ENCODE measurements at regions not wholly inside any gene's neighbourhood (a gene's known extent, or its start where the extent isn't known, plus 50 kb on each side); places are given as distances from the start of the nearest gene placed in this dataset.

DNA sequence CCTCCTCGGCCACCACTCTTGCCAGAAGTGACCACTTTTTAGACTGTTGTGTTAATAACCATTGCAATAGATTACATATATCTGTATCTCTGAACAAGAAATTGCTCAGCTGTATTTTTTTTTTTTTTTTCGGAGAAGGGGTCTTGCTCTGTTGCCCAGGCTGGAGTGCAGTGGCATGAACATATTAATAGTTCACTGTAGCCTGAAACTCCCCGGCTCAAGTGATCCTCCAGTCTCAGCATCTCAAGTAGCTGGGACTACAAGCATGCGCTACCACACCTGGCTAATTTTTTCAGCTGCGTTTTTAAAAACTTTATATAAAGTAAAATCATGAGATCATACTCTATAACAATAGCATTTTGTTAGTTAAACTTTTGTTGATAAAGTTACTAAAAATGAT lies 609.0 kb downstream of the ZNF385D start (continued):
- TF ChIP-seq NFATC4 (CRISPR knock-in tag; IDR thresholded peaks at IDR 0.05) (no peak), HMGA2 (CRISPR knock-in tag; IDR thresholded peaks at IDR 0.05) (no peak), ETV6 (CRISPR knock-in tag; IDR thresholded peaks at IDR 0.05) (no peak), JUN (CRISPR knock-in tag; IDR thresholded peaks at IDR 0.05) (no peak), ZNF232 (CRISPR knock-in tag; IDR thresholded peaks at IDR 0.05) (no peak), RELA (CRISPR knock-in tag; IDR thresholded peaks at IDR 0.05; ENCODE audit: borderline replicate concordance) (no peak), NR3C1 (CRISPR knock-in tag; conservative IDR thresholded peaks at IDR 0.05; ENCODE audit: low read depth) (no peak)
- TF ChIP-seq, protein P1, sequence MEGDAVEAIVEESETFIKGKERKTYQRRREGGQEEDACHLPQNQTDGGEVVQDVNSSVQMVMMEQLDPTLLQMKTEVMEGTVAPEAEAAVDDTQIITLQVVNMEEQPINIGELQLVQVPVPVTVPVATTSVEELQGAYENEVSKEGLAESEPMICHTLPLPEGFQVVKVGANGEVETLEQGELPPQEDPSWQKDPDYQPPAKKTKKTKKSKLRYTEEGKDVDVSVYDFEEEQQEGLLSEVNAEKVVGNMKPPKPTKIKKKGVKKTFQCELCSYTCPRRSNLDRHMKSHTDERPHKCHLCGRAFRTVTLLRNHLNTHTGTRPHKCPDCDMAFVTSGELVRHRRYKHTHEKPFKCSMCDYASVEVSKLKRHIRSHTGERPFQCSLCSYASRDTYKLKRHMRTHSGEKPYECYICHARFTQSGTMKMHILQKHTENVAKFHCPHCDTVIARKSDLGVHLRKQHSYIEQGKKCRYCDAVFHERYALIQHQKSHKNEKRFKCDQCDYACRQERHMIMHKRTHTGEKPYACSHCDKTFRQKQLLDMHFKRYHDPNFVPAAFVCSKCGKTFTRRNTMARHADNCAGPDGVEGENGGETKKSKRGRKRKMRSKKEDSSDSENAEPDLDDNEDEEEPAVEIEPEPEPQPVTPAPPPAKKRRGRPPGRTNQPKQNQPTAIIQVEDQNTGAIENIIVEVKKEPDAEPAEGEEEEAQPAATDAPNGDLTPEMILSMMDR (IDR thresholded peaks at IDR 0.05): no peak

DNA sequence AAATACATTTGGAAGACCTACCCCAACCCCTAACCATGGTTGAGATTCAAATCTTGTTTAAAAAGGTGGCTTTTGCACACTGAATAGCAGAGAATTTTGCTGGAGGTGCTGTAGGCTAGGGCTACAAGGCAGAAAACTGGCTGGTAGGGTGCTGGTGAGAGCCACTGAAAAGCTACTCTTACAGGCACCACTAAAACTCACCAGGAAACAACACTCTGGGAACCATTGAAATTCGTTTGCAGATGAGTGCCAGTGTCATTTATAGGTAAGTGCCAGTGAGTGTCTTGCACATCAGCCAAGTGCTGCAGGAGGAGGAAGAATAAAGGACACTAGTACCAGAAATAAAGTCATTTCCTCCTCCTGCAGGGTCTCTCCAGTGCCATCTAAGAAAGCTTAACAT lies 610.2 kb downstream of the ZNF385D start:
- DNase-seq (ENCODE audit: low spot score): no peak
- H3K27ac Mint-ChIP-seq: 0 out of 2 replicates have a peak overlapping the region, but pooled peaks have one; percentile 13
- no peaks in the 10 kb centered on the region for H3K27me3 Mint-ChIP-seq (ENCODE audit: low read depth)
- no peak for TF ChIP-seq ZBTB21 (CRISPR knock-in tag; IDR thresholded peaks at IDR 0.05; ENCODE audit: borderline replicate concordance)
- TF ChIP-seq, protein P2, sequence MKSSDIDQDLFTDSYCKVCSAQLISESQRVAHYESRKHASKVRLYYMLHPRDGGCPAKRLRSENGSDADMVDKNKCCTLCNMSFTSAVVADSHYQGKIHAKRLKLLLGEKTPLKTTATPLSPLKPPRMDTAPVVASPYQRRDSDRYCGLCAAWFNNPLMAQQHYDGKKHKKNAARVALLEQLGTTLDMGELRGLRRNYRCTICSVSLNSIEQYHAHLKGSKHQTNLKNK (CRISPR knock-in tag; IDR thresholded peaks at IDR 0.05): no peak
- TF ChIP-seq GABPB1 (CRISPR knock-in tag; IDR thresholded peaks at IDR 0.05): no peak
- TF ChIP-seq TEAD4 (CRISPR knock-in tag; IDR thresholded peaks at IDR 0.05): no peak
- TF ChIP-seq ETV6 (CRISPR knock-in tag; IDR thresholded peaks at IDR 0.05): no peak
- TF ChIP-seq, protein P3, sequence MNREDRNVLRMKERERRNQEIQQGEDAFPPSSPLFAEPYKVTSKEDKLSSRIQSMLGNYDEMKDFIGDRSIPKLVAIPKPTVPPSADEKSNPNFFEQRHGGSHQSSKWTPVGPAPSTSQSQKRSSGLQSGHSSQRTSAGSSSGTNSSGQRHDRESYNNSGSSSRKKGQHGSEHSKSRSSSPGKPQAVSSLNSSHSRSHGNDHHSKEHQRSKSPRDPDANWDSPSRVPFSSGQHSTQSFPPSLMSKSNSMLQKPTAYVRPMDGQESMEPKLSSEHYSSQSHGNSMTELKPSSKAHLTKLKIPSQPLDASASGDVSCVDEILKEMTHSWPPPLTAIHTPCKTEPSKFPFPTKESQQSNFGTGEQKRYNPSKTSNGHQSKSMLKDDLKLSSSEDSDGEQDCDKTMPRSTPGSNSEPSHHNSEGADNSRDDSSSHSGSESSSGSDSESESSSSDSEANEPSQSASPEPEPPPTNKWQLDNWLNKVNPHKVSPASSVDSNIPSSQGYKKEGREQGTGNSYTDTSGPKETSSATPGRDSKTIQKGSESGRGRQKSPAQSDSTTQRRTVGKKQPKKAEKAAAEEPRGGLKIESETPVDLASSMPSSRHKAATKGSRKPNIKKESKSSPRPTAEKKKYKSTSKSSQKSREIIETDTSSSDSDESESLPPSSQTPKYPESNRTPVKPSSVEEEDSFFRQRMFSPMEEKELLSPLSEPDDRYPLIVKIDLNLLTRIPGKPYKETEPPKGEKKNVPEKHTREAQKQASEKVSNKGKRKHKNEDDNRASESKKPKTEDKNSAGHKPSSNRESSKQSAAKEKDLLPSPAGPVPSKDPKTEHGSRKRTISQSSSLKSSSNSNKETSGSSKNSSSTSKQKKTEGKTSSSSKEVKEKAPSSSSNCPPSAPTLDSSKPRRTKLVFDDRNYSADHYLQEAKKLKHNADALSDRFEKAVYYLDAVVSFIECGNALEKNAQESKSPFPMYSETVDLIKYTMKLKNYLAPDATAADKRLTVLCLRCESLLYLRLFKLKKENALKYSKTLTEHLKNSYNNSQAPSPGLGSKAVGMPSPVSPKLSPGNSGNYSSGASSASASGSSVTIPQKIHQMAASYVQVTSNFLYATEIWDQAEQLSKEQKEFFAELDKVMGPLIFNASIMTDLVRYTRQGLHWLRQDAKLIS (CRISPR knock-in tag; IDR thresholded peaks at IDR 0.05; ENCODE audit: borderline replicate concordance): no peak
- TF ChIP-seq, protein P4, sequence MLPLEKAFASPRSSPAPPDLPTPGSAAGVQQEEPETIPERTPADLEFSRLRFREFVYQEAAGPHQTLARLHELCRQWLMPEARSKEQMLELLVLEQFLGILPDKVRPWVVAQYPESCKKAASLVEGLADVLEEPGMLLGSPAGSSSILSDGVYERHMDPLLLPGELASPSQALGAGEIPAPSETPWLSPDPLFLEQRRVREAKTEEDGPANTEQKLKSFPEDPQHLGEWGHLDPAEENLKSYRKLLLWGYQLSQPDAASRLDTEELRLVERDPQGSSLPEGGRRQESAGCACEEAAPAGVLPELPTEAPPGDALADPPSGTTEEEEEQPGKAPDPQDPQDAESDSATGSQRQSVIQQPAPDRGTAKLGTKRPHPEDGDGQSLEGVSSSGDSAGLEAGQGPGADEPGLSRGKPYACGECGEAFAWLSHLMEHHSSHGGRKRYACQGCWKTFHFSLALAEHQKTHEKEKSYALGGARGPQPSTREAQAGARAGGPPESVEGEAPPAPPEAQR (CRISPR knock-in tag; IDR thresholded peaks at IDR 0.05): no peak
- no peak for TF ChIP-seq EMX1 (CRISPR knock-in tag; IDR thresholded peaks at IDR 0.05)
- TF ChIP-seq, protein P5, sequence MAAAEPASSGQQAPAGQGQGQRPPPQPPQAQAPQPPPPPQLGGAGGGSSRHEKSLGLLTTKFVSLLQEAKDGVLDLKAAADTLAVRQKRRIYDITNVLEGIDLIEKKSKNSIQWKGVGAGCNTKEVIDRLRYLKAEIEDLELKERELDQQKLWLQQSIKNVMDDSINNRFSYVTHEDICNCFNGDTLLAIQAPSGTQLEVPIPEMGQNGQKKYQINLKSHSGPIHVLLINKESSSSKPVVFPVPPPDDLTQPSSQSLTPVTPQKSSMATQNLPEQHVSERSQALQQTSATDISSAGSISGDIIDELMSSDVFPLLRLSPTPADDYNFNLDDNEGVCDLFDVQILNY (CRISPR knock-in tag; IDR thresholded peaks at IDR 0.05): no peak
- no peak for TF ChIP-seq FOXK1 (CRISPR knock-in tag; IDR thresholded peaks at IDR 0.05)
- no peak for TF ChIP-seq FOXJ3 (CRISPR knock-in tag; IDR thresholded peaks at IDR 0.05; ENCODE audit: borderline replicate concordance)
- TF ChIP-seq SMAD3 (CRISPR knock-in tag; IDR thresholded peaks at IDR 0.05; ENCODE audit: borderline replicate concordance): no peak
- TF ChIP-seq NFYB (CRISPR knock-in tag; conservative IDR thresholded peaks at IDR 0.05; ENCODE audit: low read depth): no peak
- no peak for TF ChIP-seq CREM (CRISPR knock-in tag; IDR thresholded peaks at IDR 0.05)
- TF ChIP-seq, protein P6, sequence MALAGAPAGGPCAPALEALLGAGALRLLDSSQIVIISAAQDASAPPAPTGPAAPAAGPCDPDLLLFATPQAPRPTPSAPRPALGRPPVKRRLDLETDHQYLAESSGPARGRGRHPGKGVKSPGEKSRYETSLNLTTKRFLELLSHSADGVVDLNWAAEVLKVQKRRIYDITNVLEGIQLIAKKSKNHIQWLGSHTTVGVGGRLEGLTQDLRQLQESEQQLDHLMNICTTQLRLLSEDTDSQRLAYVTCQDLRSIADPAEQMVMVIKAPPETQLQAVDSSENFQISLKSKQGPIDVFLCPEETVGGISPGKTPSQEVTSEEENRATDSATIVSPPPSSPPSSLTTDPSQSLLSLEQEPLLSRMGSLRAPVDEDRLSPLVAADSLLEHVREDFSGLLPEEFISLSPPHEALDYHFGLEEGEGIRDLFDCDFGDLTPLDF (CRISPR knock-in tag; IDR thresholded peaks at IDR 0.05): no peak
- TF ChIP-seq ELF4 (CRISPR knock-in tag; IDR thresholded peaks at IDR 0.05; ENCODE audit: low read depth): no peak
- TF ChIP-seq, protein P7, sequence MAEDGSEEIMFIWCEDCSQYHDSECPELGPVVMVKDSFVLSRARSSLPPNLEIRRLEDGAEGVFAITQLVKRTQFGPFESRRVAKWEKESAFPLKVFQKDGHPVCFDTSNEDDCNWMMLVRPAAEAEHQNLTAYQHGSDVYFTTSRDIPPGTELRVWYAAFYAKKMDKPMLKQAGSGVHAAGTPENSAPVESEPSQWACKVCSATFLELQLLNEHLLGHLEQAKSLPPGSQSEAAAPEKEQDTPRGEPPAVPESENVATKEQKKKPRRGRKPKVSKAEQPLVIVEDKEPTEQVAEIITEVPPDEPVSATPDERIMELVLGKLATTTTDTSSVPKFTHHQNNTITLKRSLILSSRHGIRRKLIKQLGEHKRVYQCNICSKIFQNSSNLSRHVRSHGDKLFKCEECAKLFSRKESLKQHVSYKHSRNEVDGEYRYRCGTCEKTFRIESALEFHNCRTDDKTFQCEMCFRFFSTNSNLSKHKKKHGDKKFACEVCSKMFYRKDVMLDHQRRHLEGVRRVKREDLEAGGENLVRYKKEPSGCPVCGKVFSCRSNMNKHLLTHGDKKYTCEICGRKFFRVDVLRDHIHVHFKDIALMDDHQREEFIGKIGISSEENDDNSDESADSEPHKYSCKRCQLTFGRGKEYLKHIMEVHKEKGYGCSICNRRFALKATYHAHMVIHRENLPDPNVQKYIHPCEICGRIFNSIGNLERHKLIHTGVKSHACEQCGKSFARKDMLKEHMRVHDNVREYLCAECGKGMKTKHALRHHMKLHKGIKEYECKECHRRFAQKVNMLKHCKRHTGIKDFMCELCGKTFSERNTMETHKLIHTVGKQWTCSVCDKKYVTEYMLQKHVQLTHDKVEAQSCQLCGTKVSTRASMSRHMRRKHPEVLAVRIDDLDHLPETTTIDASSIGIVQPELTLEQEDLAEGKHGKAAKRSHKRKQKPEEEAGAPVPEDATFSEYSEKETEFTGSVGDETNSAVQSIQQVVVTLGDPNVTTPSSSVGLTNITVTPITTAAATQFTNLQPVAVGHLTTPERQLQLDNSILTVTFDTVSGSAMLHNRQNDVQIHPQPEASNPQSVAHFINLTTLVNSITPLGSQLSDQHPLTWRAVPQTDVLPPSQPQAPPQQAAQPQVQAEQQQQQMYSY (CRISPR knock-in tag; IDR thresholded peaks at IDR 0.05): no peak
- TF ChIP-seq TEAD1 (CRISPR knock-in tag; IDR thresholded peaks at IDR 0.05): no peak
- peak; percentile 46 for ATAC-seq
- ChIA-PET CTCF (interaction anchor here (1.2 to 1.3 kb wide), 2 partner anchors 30 to 124 kb away, joined by 4 to 5 read pairs; no protein-coding TSS in a partner anchor), POLR2A (interaction anchor here (0.6 kb wide), 1 partner anchor 610 kb away, joined by 3 read pairs; the partner anchor contains the start of gene ZNF385D)
- H3K4me3 Mint-ChIP-seq: no peak overlapping the region
- peaks cover 11% of the 10 kb centered on the region for H3K4me1 Mint-ChIP-seq
- peaks cover 16% of the 10 kb centered on the region for H3K9me3 Mint-ChIP-seq
- H3K36me3 Mint-ChIP-seq: peaks cover 7% of the 10 kb centered on the region
